Adrenal gland (tissue), 9 donors: ENCODE measurements at regions not wholly inside any gene's neighbourhood (a gene's known extent, or its start where the extent isn't known, plus 50 kb on each side); places are given as distances from the start of the nearest gene placed in this dataset.

ENCODE experiments used
- DNase-seq, 7 donors: peaks; one replicate each; pipeline ENCODE4 v3.0.0-alpha.2; 2019 to 2020
- H3K27ac ChIP-seq, 5 donors: fragments of 200-600 bp; sonication (generic) in 4 of 5; 1 replicate in 3 of 5; 2 replicates in 2 of 5; pipeline versions ENCODE4 v1.5.1 to v1.8.0; 2016 to 2020; ENCODE audit warnings: mild to moderate bottlenecking in 1 of 5
- H3K27me3 ChIP-seq: fragments of 200-600 bp; 2 replicates; pipeline ENCODE4 v1.8.0; 2021
- H3K36me3 ChIP-seq, 2 donors: fragments of 200-600 bp; replicated peaks in 1 of 2; 1 replicate in 1 of 2; 2 replicates in 1 of 2; pipeline versions ENCODE4 v1.5.1 to v1.8.0; 2018 to 2022
- H3K4me1 ChIP-seq, 2 donors: fragments of 200-600 bp; replicated peaks in 1 of 2; 1 replicate in 1 of 2; 2 replicates in 1 of 2; pipeline versions ENCODE4 v1.5.1 to v1.8.0; 2018 to 2021
- H3K4me3 ChIP-seq, 4 donors: fragments of 200-600 bp; sonication (generic) in 3 of 4; one replicate each; pipeline ENCODE4 v1.5.1; 2016 to 2018
- H3K9me3 ChIP-seq, 3 donors: fragments of 200-600 bp; sonication (generic) in 1 of 3; replicated peaks in 1 of 3; 1 replicate in 2 of 3; 2 replicates in 1 of 3; pipeline versions ENCODE4 v1.5.1 to v1.8.0; 2016 to 2021
- POLR2A ChIP-seq, 2 donors: fragments of 450-650 bp; IDR thresholded peaks; one replicate each; pipeline ENCODE4 v1.6.1; 2017; ENCODE audit warnings: antibody characterized with exemption in 2 of 2, mild to moderate bottlenecking in 2 of 2, moderate library complexity in 1 of 2
- WGBS, 4 donors: extraction: QIAGEN DNeasy Blood & Tissue Kit in 2 of 4; methylation state at CpG; one replicate each; pipeline versions ENCODE4 v1.1.5 to v1.1.7; 2013 to 2017; 5-methylcytosine and 5-hydroxymethylcytosine counted together
- intact Hi-C, 2 donors: fragments of 100-400 bp; cut with DNase I; formaldehyde crosslinking; loops; one replicate each; pipeline versions ENCODE4 v1.14.1 to v1.15.0; 2022 to 2023
- TF ChIP-seq, protein P1 (sequence below), 6 experiments: fragments of 450-650 bp in 4 of 6; fragments of 200-600 bp in 2 of 6; sonication (generic) in 1 of 6; IDR thresholded peaks; 1 replicate in 5 of 6; 2 replicates in 1 of 6; pipeline versions ENCODE4 v1.5.1 to v1.8.0; 2016 to 2021; ENCODE audit warnings: antibody characterized with exemption in 6 of 6, mild to moderate bottlenecking in 2 of 6, moderate library complexity in 1 of 6
- donor health status: healthy with polysubstance abuse.
- donor health status: Bipolar disorder and iron deficiency.
- donor health status: DM: yes; HTN: yes; CAD: no.
- donor health status: DM: no; HTN: no; CAD: no.
- donor health status: DM: no; HTN: no; CAD: no.

DNA sequence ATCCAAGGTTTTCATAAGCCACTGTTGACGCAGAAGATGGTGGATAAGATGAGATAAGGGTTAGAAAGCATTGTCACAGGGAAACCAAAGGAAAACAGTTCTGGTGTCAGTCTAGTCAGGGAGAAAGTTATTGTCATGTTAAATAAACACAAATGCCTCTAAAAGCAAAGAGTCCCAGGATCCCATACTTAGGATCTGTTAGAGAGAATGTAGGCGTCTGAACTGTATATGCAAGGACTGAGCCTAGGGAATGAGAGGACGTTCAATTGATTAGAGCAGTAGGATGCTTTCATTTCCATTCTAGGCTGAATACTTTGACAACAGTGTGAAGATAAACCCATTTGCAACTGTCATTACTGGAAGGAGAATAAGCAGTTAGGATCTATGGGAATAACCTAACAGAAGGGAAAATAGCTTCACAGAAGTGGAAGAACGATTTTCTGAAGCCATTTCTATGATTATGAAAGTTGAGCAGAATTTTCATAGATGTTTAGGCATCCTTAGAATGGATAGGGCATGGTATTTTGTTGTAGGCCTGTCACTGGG lies 1149.1 kb upstream of the CDH8 start:
- Histone ChIP-seq H3K4me1 (no peaks in the 10 kb centered on the region), H3K36me3 (no peaks in the 10 kb centered on the region), H3K4me3 (no peak overlapping the region), H3K9me3 (no peaks in the 10 kb centered on the region), H3K27me3 (no peaks in the 10 kb centered on the region), H3K27ac (no peak overlapping the region)
- no peak for DNase-seq
- intact Hi-C loops = no loop called here
- 30 to 43% (median 34%) methylated on average over 4 of the region's 4 CpGs for WGBS, 4 donors
- TF ChIP-seq, protein P1, sequence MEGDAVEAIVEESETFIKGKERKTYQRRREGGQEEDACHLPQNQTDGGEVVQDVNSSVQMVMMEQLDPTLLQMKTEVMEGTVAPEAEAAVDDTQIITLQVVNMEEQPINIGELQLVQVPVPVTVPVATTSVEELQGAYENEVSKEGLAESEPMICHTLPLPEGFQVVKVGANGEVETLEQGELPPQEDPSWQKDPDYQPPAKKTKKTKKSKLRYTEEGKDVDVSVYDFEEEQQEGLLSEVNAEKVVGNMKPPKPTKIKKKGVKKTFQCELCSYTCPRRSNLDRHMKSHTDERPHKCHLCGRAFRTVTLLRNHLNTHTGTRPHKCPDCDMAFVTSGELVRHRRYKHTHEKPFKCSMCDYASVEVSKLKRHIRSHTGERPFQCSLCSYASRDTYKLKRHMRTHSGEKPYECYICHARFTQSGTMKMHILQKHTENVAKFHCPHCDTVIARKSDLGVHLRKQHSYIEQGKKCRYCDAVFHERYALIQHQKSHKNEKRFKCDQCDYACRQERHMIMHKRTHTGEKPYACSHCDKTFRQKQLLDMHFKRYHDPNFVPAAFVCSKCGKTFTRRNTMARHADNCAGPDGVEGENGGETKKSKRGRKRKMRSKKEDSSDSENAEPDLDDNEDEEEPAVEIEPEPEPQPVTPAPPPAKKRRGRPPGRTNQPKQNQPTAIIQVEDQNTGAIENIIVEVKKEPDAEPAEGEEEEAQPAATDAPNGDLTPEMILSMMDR (IDR thresholded peaks at IDR 0.05) = no peak
- no peak for TF ChIP-seq POLR2A (IDR thresholded peaks at IDR 0.05)

DNA sequence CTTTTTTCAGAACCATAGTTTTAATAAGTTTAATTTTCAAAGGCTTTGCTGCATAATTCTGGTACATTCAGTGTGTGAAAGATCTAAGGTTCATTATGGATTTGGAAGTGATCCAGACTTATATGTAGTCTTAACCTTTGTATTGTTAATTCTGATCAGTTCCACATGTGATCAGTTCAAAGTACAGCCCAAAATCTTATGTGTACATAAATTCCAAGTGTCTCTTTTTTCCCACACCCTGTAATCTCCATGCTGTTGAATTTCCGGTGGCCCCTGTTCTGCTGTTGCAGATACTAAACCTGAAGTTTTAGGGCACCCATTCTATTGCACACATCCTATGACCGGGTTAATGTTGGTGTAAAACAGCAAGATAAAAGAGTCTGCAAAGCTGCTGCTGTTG lies 1147.5 kb upstream of the CDH8 start:
- H3K4me1 ChIP-seq = no peaks in the 10 kb centered on the region
- TF ChIP-seq POLR2A (IDR thresholded peaks at IDR 0.05) = no peak
- TF ChIP-seq, protein P1 (IDR thresholded peaks at IDR 0.05) = no peak
- intact Hi-C loops = no loop called here
- 45 to 73% (median 56%) methylated on average over 2 of the region's 2 CpGs for WGBS, 4 donors
- no peak overlapping the region for H3K4me3 ChIP-seq
- no peak overlapping the region for H3K27ac ChIP-seq
- H3K27me3 ChIP-seq = no peaks in the 10 kb centered on the region
- DNase-seq = no peak
- H3K9me3 ChIP-seq = peaks cover 0 to 3% (median 0%) of the 10 kb centered on the region in 3 donors
- no peaks in the 10 kb centered on the region for H3K36me3 ChIP-seq

DNA sequence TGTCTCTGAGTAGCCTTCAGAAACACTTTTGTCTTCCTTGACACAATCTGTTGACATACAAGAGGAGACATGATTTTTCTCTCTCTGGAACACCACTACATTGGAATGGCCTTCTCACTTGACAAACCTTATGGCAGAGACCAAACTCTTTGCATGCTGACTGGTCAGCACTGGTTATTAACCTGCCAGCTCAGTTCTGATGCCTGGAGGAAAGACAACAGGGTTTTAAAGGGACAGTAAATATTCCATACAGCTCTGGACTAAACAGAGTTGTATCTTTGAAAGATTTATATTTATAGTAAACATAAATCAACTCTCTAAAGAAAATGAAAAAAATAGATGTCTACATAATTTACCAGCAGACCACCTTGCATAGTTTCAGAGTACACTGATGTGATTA lies 1139.1 kb upstream of the CDH8 start:
- intact Hi-C loops = no loop called here

DNA sequence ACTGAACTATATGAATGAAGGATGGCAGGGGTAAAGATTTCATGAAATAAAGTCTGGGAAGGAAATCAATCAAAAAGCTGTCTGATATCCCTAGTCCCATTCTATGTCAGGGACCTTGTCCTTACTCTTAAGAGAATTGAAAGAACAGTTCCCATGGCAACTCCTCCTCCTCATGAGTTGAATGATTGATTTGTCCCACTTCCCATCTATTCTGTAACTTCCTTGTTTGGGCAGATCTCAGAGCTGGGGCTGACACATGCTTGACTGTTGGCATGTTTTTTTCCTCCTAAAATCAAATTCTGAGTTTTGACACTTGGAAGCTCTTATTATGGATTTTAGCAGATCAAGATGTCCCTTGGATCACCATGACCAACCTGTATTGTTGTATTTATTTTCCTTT lies 1138.6 kb upstream of the CDH8 start:
- DNase-seq = no peak
- H3K36me3 ChIP-seq = no peaks in the 10 kb centered on the region
- intact Hi-C loops = no loop called here
- H3K9me3 ChIP-seq = peaks cover 0 to 1% (median 0%) of the 10 kb centered on the region in 3 donors
- no peak overlapping the region for H3K27ac ChIP-seq
- no peaks in the 10 kb centered on the region for H3K4me1 ChIP-seq
- H3K4me3 ChIP-seq = no peak overlapping the region
- TF ChIP-seq, protein P1 (IDR thresholded peaks at IDR 0.05) = no peak
- TF ChIP-seq POLR2A (IDR thresholded peaks at IDR 0.05) = no peak
- no peaks in the 10 kb centered on the region for H3K27me3 ChIP-seq

More for the DNA sequence above, 1139.1 kb upstream of the CDH8 start:
- TF ChIP-seq, protein P1 (IDR thresholded peaks at IDR 0.05) = no peak
- no peak for TF ChIP-seq POLR2A (IDR thresholded peaks at IDR 0.05)
- Histone ChIP-seq H3K4me3 (no peak overlapping the region), H3K27ac (no peak overlapping the region), H3K9me3 (peaks cover 0 to 3% (median 0%) of the 10 kb centered on the region in 3 donors), H3K36me3 (no peaks in the 10 kb centered on the region), H3K27me3 (no peaks in the 10 kb centered on the region), H3K4me1 (no peaks in the 10 kb centered on the region)
- no peak for DNase-seq
